Posterior vena cava (tissue), 2 donors: ENCODE measurements at regions not wholly inside any gene's neighbourhood (a gene's known extent, or its start where the extent isn't known, plus 50 kb on each side); places are given as distances from the start of the nearest gene placed in this dataset.
"Not testable (repeated sequence)": the region's sequence is repeated elsewhere in the genome, so short reads cannot be mapped to it uniquely, and the experiment has no call there.

Experiments
- DNase-seq: peaks from one replicate; pipeline ENCODE4 v3.0.0-alpha.2; 2020; ENCODE audit warnings: low spot score
- intact Hi-C, 2 donors: fragments of 100-400 bp; cut with DNase I; formaldehyde crosslinking; loops; one replicate each; pipeline versions ENCODE4 v1.14.1 to v1.14.2; 2022 to 2023
- donor health status: DM: yes; HTN: yes; CAD: no.
- donor health status: DM: yes; HTN: yes; CAD: no.

- intact Hi-C loops: no loop called here
- no peak for DNase-seq
These were observed 315.8 kb upstream of the USP24 start for GRCh38 chr1:55530749-55531478.

DNA sequence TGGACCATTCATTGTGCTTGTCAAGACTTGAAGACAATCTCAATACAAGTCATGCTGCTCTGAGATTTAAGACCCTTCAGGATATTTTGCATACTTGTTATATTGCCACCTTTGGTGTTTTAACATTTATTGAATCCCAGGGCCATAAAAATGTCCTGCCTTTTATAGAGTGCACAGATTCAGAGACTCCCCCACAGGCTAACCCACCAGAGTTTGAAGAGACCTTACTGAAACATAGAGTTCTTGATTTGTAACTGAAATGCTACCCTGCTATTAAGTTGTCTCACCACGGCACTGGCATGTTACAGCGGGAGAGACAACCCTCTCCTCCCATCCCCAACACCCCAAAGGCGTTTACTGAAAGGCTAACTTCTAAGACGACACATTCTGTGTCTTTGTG is 313.9 kb upstream of the USP24 start:
- DNase-seq: no peak

DNA sequence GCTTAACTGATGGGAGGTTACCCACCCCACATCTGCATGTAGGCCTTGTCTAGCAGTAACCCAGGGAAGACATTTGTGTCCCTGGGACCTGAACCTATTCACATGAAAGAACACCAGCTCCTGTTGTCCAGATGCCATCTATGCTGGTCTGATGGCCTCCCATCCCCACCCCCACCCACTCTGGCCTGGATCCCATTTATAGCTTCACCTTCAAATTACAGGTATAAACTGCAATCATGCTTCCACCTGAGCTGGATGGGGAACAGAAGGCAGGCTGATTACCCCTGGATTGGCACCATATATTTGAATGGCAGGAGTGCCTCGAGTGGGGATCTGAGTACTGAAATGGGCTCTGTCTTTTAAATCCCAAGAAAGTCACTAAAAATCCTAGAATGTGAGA is 312.7 kb upstream of the USP24 start:
- DNase-seq: no peak
- intact Hi-C loops: no loop called here

More for the DNA sequence above, 313.9 kb upstream of the USP24 start:
- intact Hi-C loops: no loop called here

DNA sequence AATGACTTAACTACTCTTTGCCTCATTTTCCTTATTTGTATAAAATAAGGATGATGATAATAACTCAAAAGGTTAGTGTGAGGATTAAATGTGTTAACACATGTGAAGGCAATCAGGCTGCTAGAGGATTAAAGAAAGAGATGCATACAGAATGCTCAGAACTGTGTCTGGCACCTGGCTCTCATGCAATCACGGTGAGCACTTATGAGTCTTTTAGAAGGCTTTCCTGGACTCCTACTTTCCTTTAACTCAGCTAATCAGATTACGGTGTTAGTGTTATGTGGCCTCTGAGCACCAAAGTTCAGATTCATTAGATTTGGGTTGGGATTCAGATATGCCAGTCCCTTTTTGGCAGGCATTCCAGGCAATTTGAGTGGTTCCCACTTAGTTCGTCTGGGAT is 311.6 kb upstream of the USP24 start:
- no peak for DNase-seq
- intact Hi-C loops: no loop called here

DNA sequence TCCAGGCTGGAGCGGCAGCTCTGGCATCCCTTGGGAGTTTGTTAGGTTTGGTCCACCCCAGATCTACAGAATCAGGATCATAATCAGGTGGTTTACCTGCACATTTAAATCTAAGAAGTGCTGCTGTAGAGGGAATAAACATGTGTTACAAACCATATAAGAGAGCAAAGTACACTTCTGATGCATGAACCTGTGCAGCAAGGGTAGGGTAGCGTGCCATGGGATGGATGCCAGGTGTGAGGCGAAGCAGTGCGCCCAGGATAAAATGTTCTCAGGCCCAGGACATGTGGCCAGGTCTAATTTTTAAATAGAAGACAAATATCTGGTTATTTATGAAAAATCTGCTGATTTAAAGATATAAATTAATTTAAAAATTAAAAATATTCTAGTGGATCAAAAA is 308.8 kb upstream of the USP24 start:
- intact Hi-C loops: no loop called here

DNA sequence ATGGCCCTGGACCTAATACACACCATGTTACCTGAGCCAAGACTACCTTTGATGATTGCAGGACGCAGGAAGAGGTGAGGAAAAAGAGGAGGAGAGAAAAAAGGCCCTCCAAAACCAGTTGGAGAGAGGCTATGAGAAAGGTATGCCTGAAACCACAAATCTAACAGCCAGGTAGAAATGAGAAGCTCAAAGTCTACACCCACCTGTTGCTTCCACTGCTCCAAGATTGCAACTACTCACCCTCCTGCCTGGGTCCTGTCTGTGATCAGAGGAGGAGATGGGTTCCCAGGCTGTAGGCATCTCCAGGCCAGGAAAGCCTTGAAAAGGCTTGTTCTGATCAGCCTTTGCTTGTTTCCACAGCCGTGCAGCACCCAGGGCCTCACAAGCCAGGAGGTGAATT is 307.8 kb upstream of the USP24 start:
- intact Hi-C loops: no loop called here
- no peak for DNase-seq

More for the DNA sequence above, 308.8 kb upstream of the USP24 start:
- DNase-seq: no peak

GRCh38 chr1:55522353-55522903 is 307.3 kb upstream of the USP24 start:
- intact Hi-C loops: no loop called here
- DNase-seq: no peak

DNA sequence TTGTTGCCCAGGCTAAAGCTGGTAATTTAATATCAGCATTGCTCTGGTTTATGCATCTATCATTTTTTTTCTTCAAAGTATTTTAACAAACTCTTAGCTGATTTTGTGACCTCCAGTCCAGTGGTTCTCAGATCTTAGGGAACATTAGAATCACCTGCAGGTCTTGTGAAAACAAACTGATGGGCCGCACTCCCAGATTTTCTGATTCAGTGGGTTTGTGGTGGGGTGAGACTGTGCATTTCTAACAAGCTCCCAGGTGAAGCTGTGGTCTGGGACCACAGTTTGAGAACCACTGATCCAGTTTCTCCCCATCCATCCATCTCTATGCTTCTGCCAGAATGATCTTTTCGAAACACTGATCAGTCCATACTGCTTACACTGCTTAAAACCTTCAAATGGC is 305.7 kb upstream of the USP24 start:
- DNase-seq: no peak
- intact Hi-C loops: no loop called here

GRCh38 chr1:55519937-55520683 is 304.9 kb upstream of the USP24 start:
- intact Hi-C loops: no loop called here
- DNase-seq: no peak

DNA sequence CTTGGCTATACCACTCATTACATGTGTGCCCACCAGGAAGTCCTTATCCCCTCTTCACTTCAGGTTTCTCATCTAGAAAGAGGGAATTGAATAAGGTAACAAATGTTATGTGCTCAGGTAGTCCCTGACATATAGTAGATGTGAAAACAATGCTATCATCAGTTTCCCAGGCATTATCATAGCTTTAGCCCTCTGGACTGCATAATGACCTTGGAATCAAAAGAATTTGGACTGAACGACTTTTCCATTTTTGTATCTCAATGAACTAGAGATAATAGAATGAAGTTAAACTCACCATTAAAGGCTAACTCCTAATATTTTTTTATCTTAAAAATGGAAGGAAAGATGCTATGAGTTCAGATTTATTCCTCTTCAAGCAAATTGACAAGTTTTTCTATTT is 304.1 kb upstream of the USP24 start:
- no peak for DNase-seq
- intact Hi-C loops: no loop called here

- DNase-seq: no peak
- intact Hi-C loops: no loop called here
These were observed 301.9 kb upstream of the USP24 start for GRCh38 chr1:55517036-55517435.

GRCh38 chr1:55514571-55514970 is 299.4 kb upstream of the USP24 start:
- DNase-seq, intact Hi-C loops: not testable (repeated sequence)

- intact Hi-C loops: no loop called here
- DNase-seq: no peak
These were observed 297.3 kb upstream of the USP24 start for GRCh38 chr1:55512466-55512865.

- no peak for DNase-seq
- intact Hi-C loops: no loop called here
These were observed 292.4 kb upstream of the USP24 start for GRCh38 chr1:55507578-55507931.

DNA sequence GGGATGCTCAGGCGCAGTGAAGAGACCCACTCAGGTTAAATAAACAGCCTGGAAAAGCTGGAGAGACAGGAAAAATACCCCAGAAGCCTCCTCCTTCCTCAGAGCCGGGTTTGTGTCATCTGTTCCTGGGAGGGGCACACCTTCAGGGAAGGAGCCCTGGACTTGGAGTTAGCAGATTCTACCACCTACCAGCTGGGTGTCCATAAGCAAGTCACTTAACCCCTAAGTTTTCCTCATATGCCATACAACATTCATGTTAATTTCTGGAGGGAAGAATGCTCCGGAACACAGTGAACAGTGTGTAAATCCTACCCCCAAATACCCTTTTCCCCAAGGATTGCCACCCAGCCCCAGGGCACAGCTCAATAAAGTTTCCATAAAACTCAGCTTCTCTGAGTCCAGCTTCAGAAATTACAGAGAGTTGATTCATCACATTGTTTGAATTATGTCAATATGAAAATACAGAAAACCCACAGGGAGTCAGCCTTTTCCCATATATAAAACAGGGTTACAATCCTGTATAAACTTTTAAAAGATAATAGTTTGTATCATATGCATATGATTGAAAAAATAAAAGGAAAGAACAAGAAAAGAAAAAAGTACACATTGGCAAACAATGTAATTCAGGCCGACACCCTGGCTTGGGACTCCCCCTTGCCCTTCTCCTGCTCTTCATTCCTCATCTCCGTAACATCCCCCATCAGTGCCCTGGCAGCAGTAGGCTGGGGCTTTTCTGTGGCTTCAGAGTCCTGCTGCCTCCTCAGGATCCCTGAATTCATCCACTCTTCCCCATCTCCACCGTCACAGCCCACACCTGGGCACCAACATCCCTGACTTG is 291.8 kb upstream of the USP24 start:
- no peak for DNase-seq

GRCh38 chr1:55505326-55505725 is 290.2 kb upstream of the USP24 start:
- no peak for DNase-seq
- intact Hi-C loops: no loop called here

More for the DNA sequence above, 291.8 kb upstream of the USP24 start:
- intact Hi-C loops: no loop called here

DNA sequence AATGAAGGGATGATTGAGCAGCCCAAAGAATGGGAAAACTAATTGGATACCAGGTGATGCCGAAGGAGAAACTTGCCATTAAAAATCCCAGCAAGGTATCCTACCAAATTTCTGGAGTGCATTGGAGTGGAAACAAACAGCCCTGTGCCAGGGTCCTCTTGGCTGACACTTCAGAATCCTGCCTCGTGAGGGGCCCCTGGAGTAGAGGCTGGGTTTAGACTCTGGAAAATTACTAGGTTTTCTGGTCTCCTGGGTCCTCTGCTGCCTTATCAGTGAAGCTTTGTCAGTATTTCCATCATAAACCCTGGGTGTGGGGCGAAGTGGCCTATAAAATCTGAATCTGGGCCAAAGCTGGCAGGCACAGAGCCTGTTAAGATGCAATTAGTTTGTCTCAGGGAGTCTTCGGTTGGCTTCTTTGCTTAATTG is 289.2 kb upstream of the USP24 start:
- intact Hi-C loops: no loop called here

DNA sequence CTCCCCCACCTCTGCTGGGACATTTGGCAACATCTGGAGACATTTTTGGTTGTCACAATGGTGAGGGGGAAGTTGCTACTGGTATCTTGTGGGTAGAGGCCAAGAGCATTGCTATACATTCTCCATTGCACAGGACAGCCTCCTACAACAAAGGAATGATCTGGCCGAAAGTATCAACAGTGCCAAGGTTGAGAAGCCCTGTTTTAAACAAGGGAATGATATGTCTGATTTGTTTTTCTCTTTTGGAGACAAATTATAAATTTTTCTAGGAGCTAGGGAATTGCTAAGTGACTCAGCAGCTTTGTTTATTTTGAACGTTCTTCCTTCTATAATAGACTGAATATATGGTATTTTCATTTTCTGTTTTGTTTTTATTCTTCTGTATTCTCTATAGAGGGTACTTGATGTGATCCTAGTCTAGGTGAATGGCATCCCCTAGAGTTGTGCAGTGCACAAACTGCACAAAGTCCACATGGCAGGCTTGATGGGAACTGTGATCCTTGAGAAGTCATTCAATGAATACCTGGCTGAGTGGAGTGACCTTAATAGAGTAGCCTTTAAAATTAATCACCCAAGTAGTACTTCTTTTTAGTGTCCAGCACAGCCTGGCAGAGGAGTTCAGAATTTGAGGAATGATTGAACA is 288.6 kb upstream of the USP24 start:
- intact Hi-C loops: no loop called here
- DNase-seq: no peak

More for the DNA sequence above, 289.2 kb upstream of the USP24 start:
- no peak for DNase-seq

GRCh38 chr1:55500601-55501000 is 285.4 kb upstream of the USP24 start:
- intact Hi-C loops: no loop called here
- no peak for DNase-seq
